H9 (cell line): ENCODE measurements at regions not wholly inside any gene's neighbourhood (a gene's known extent, or its start where the extent isn't known, plus 50 kb on each side); places are given as distances from the start of the nearest gene placed in this dataset.

Experiments used
- DNase-seq: peaks from one replicate; pipeline ENCODE4 v3.0.0-alpha.2; 2017
- H2AFZ ChIP-seq: one replicate; pipeline ENCODE4 v1.6.1; 2013; ENCODE audit warnings: mild to moderate bottlenecking, low read length, control low read depth, moderate library complexity
- H2AK5ac ChIP-seq: 2 replicates; pipeline ENCODE4 v1.6.1; 2013; ENCODE audit warnings: low read length, control low read depth, mixed read lengths; ENCODE audit not compliant: insufficient read length
- H2BK120ac ChIP-seq: one replicate; pipeline ENCODE4 v1.6.1; 2013; ENCODE audit warnings: low read depth, mild to moderate bottlenecking, low read length, control low read depth, inconsistent platforms; ENCODE audit not compliant: poor library complexity, severe bottlenecking
- H2BK12ac ChIP-seq: 2 replicates; pipeline ENCODE4 v1.6.1; 2013; ENCODE audit warnings: low read length, control low read depth, mixed read lengths, low read depth; ENCODE audit not compliant: insufficient read length
- H2BK15ac ChIP-seq: 2 replicates; pipeline ENCODE4 v1.6.1; 2013; ENCODE audit warnings: low read depth, low read length, control low read depth
- H2BK20ac ChIP-seq: one replicate; pipeline ENCODE4 v1.6.1; 2013; ENCODE audit warnings: low read depth, mild to moderate bottlenecking, low read length, control low read depth, inconsistent platforms; ENCODE audit not compliant: poor library complexity, severe bottlenecking
- H2BK5ac ChIP-seq: 2 replicates; pipeline ENCODE4 v1.6.1; 2013; ENCODE audit warnings: low read length, control low read depth, mixed read lengths; ENCODE audit not compliant: insufficient read length
- H3K14ac ChIP-seq: 2 replicates; pipeline ENCODE4 v1.6.1; 2013; ENCODE audit warnings: low read length, control low read depth; ENCODE audit not compliant: insufficient read depth
- H3K18ac ChIP-seq: 2 replicates; pipeline ENCODE4 v1.6.1; 2013; ENCODE audit warnings: low read depth, mild to moderate bottlenecking, mixed read lengths, low read length, control low read depth; ENCODE audit not compliant: insufficient read length
- H3K23ac ChIP-seq: 2 replicates; pipeline ENCODE4 v1.6.1; 2013; ENCODE audit warnings: low read length, control low read depth, mixed read lengths, low read depth; ENCODE audit not compliant: insufficient read length
- H3K23me2 ChIP-seq: 2 replicates; pipeline ENCODE4 v1.6.1; 2013; ENCODE audit warnings: low read depth, mild to moderate bottlenecking, mixed read lengths, low read length, control low read depth; ENCODE audit not compliant: insufficient read length, poor library complexity, severe bottlenecking
- H3K27ac ChIP-seq: 2 replicates; pipeline ENCODE4 v1.5.1; 2013; ENCODE audit warnings: low read length, control low read depth, mixed read lengths, low read depth; ENCODE audit not compliant: insufficient read length
- H3K27me3 ChIP-seq: 2 replicates; pipeline ENCODE4 v1.6.1; 2013; ENCODE audit warnings: low read length, control low read depth, inconsistent platforms; ENCODE audit not compliant: insufficient read depth
- H3K4ac ChIP-seq: 2 replicates; pipeline ENCODE4 v1.6.1; 2013; ENCODE audit warnings: low read depth, mild to moderate bottlenecking, control low read depth, inconsistent platforms, low read length, moderate library complexity
- H3K4me1 ChIP-seq: 2 replicates; pipeline ENCODE4 v1.6.1; 2013; ENCODE audit warnings: low read length, control low read depth, inconsistent platforms; ENCODE audit not compliant: insufficient read depth
- H3K4me2 ChIP-seq: 2 replicates; pipeline ENCODE4 v1.6.1; 2013; ENCODE audit warnings: low read length, control low read depth, mixed read lengths; ENCODE audit not compliant: insufficient read length, insufficient read depth
- H3K56ac ChIP-seq: 2 replicates; pipeline ENCODE4 v1.6.1; 2013; ENCODE audit warnings: low read depth, mild to moderate bottlenecking, mixed read lengths, low read length, control low read depth; ENCODE audit not compliant: insufficient read length
- H3K79me1 ChIP-seq: 2 replicates; pipeline ENCODE4 v1.6.1; 2013; ENCODE audit warnings: low read depth, mild to moderate bottlenecking, moderate library complexity, low read length, control low read depth, inconsistent platforms; ENCODE audit not compliant: insufficient read depth, poor library complexity, severe bottlenecking
- H3K79me2 ChIP-seq: 2 replicates; pipeline ENCODE4 v1.6.1; 2013; ENCODE audit warnings: low read length, control low read depth, inconsistent platforms; ENCODE audit not compliant: insufficient read depth
- H3K9ac ChIP-seq: 2 replicates; pipeline ENCODE4 v1.6.1; 2013; ENCODE audit warnings: low read length, control low read depth, mixed read lengths; ENCODE audit not compliant: insufficient read length; ENCODE audit errors: extremely low read depth
- H3K9me3 ChIP-seq: one replicate; pipeline ENCODE4 v1.6.1; 2013; ENCODE audit warnings: low read depth, low read length, inconsistent platforms; ENCODE audit not compliant: control insufficient read depth
- H3T11ph ChIP-seq: one replicate; pipeline ENCODE4 v1.6.1; 2013; ENCODE audit warnings: mild to moderate bottlenecking, low read length, control low read depth, inconsistent platforms
- H4K20me1 ChIP-seq: one replicate; pipeline ENCODE4 v1.6.1; 2013; ENCODE audit not compliant: control insufficient read depth, insufficient read length, insufficient read depth
- H4K5ac ChIP-seq: 2 replicates; pipeline ENCODE4 v1.6.1; 2013; ENCODE audit warnings: low read depth, mild to moderate bottlenecking, mixed read lengths, low read length, control low read depth; ENCODE audit not compliant: insufficient read length
- H4K8ac ChIP-seq: replicated peaks from 2 replicates; pipeline ENCODE4 v1.6.1; 2013; ENCODE audit warnings: low read length, control low read depth, mixed read lengths, low read depth; ENCODE audit not compliant: insufficient read length
- H4K91ac ChIP-seq: 2 replicates; pipeline ENCODE4 v1.6.1; 2013; ENCODE audit warnings: low read depth, mild to moderate bottlenecking, moderate library complexity, mixed read lengths, low read length, control low read depth; ENCODE audit not compliant: insufficient read length
- H3K27ac Mint-ChIP-seq, 3 experiments: 2 replicates in 2 of 3; 3 replicates in 1 of 3; pipeline ENCODE4 v1.8.0; 2020 to 2021; ENCODE audit warnings: mixed read lengths in 3 of 3, mild to moderate bottlenecking in 1 of 3, moderate library complexity in 1 of 3
- H3K27me3 Mint-ChIP-seq: 2 replicates; pipeline ENCODE4 v1.8.0; 2021; ENCODE audit warnings: low read depth, mild to moderate bottlenecking, moderate library complexity, mixed read lengths
- H3K36me3 Mint-ChIP-seq, 3 experiments: 2 replicates in 2 of 3; 3 replicates in 1 of 3; pipeline ENCODE4 v1.8.0; 2020 to 2021; ENCODE audit warnings: low read depth in 3 of 3, mixed read lengths in 3 of 3; ENCODE audit not compliant: insufficient read depth in 1 of 3
- H3K4me1 Mint-ChIP-seq, 2 experiments: 2 replicates each; pipeline ENCODE4 v1.8.0; 2020; ENCODE audit warnings: mixed read lengths in 2 of 2
- H3K4me3 Mint-ChIP-seq, 2 experiments: 2 replicates in 1 of 2; 3 replicates in 1 of 2; pipeline ENCODE4 v1.8.0; 2020 to 2021; ENCODE audit warnings: mild to moderate bottlenecking in 2 of 2, mixed read lengths in 2 of 2, moderate library complexity in 1 of 2
- H3K9me3 Mint-ChIP-seq, 2 experiments: 2 replicates in 1 of 2; 3 replicates in 1 of 2; pipeline ENCODE4 v1.8.0; 2020; ENCODE audit warnings: mild to moderate bottlenecking in 2 of 2, mixed read lengths in 2 of 2, moderate library complexity in 1 of 2
- CTCF ChIP-seq: fragments of 200-600 bp; sonication (generic); conservative IDR thresholded peaks from 3 replicates; pipeline ENCODE4 v1.8.0; 2021; ENCODE audit warnings: antibody characterized with exemption, mild to moderate bottlenecking
- WGBS: extraction: QIAGEN DNeasy Blood & Tissue Kit; methylation state at CpG from one replicate; pipeline ENCODE4 v1.1.7; 2013; ENCODE audit warnings: missing lambda C conversion rate, low lambda C conversion rate, mixed read lengths; ENCODE audit not compliant: insufficient read length; ENCODE audit errors: extremely low coverage; 5-methylcytosine and 5-hydroxymethylcytosine counted together

- H3K9me3 ChIP-seq = no peaks in the 10 kb centered on the region
- Mint-ChIP-seq H3K27ac (peak overlapping the region in 1 of 3 experiments; percentile 68; a peak in 1 of 7 replicates), H3K4me1 (peaks cover 0 to 5% of the 10 kb centered on the region in 2 experiments; a peak in 1 of 4 replicates), H3K9me3 (no peaks in the 10 kb centered on the region; a peak in 1 of 5 replicates), H3K4me3 (no peak overlapping the region), H3K27me3 (peaks cover 25% of the 10 kb centered on the region), H3K36me3 (no peaks in the 10 kb centered on the region; a peak in 2 of 7 replicates)
- no peak overlapping the region for H2BK15ac ChIP-seq
- no peak overlapping the region for H3K4me2 ChIP-seq
- H3K27me3 ChIP-seq = no peaks in the 10 kb centered on the region; the same call in 1 of the 2 replicates
- no peak for TF ChIP-seq CTCF
- no peak overlapping the region for H2AFZ ChIP-seq
- H4K5ac ChIP-seq = no peak overlapping the region
- WGBS = no CpG with 5 or more reads among the region's 18 CpGs
- no peak overlapping the region for H3K56ac ChIP-seq
- H3K79me1 ChIP-seq = no peaks in the 10 kb centered on the region
- no peaks in the 10 kb centered on the region for H3K79me2 ChIP-seq
- H3K18ac ChIP-seq = no peak overlapping the region
- no peak overlapping the region for H3K4ac ChIP-seq
- no peak overlapping the region for H2BK12ac ChIP-seq
- no peak overlapping the region for H2BK120ac ChIP-seq
- H2BK5ac ChIP-seq = no peak overlapping the region
- no peak overlapping the region for H3K23ac ChIP-seq
- H3K14ac ChIP-seq = no peak overlapping the region
- no peak overlapping the region for H3K27ac ChIP-seq
- H4K8ac ChIP-seq = no peak overlapping the region
- no peaks in the 10 kb centered on the region for H3K4me1 ChIP-seq
- H3T11ph ChIP-seq = no peak overlapping the region
- DNase-seq = no peak
- H2AK5ac ChIP-seq = no peak overlapping the region
- no peak overlapping the region for H3K9ac ChIP-seq
- H2BK20ac ChIP-seq = no peak overlapping the region
- no peaks in the 10 kb centered on the region for H3K23me2 ChIP-seq
- no peaks in the 10 kb centered on the region for H4K20me1 ChIP-seq
- H4K91ac ChIP-seq = no peak overlapping the region
These were observed 163.8 kb upstream of the MVB12B start for GRCh38 chr9:126162611-126163381.
